ENCODE measurements at regions not wholly inside any gene's neighbourhood (a gene's known extent, or its start where the extent isn't known, plus 50 kb on each side); places are given as distances from the start of the nearest gene placed in this dataset.

DNA sequence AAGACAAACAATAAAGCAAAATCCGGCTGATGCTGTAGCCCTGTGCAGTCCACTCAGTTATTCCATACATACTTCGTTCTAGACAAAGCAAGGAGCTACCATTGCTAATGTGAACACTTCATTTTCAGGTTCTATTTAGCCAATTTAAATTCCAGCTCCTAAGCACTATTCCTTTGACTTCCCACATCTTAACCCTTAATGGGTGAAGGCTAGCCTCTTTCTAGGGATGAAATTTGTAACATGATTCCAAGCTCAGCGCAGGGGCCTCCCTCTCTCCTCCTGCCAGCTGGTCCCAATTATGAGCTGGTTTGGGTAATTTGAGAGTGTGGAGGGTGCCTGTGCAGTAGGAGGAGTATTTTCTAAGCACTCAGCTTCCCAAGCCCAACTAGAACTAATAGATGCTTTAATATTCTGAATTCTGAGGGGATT, 53.9 kb upstream of the PTGFRN start:
- Mint-ChIP-seq H3K27ac (no peak overlapping the region), H3K9me3 (no peaks in the 10 kb centered on the region), H3K27me3 (ENCODE audit: low read depth) (no peaks in the 10 kb centered on the region), H3K36me3 (ENCODE audit: low read depth) (no peaks in the 10 kb centered on the region), H3K4me1 (ENCODE audit: low read depth) (peaks cover 17% of the 10 kb centered on the region), H3K4me3 (no peak overlapping the region)

DNA sequence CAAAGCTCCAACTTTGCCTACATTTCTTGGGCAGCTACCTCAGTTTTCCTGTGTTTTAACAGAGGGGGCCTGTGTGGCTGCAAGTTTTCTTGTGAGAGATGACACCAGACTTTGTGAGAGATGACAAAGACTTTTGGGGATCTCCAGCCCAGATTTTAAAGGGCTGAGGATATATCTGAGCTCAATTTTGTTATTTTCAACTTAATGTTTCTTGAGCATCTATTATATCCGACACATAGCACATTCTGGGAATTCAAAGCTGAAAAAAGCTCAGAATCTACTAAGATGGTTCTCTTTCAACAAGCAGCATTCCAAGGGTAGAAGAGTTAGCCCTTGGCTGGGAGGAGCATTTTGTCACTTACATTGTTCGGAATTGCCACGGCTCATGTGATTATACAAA, 53.4 kb upstream of the PTGFRN start:
- Mint-ChIP-seq H3K9me3 (no peaks in the 10 kb centered on the region), H3K4me1 (ENCODE audit: low read depth) (peaks cover 17% of the 10 kb centered on the region), H3K4me3 (no peak overlapping the region), H3K27ac (no peak overlapping the region), H3K27me3 (ENCODE audit: low read depth) (no peaks in the 10 kb centered on the region), H3K36me3 (ENCODE audit: low read depth) (no peaks in the 10 kb centered on the region)

DNA sequence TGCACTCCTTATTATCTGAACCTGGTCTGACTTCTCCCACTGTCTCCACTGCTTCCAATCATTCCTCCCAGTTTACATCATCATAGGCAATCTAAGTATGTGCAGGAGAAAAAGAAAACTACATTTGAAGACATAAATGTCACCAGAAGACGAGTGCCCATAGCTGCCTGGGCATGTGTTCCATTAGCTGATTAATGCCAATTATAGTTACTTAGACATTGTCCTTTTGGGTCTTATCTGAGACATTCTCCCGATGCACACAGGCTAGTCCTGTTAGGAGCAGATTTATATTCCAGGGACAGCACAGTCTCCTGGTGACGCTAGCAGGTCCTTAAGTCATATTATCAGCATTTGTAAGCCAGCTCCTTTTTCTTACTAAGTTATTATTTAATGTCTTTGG, 52.6 kb upstream of the PTGFRN start:
- no peaks in the 10 kb centered on the region for H3K9me3 Mint-ChIP-seq
- H3K36me3 Mint-ChIP-seq (ENCODE audit: low read depth), result no peaks in the 10 kb centered on the region
- H3K27me3 Mint-ChIP-seq (ENCODE audit: low read depth), result no peaks in the 10 kb centered on the region
- peaks cover 17% of the 10 kb centered on the region for H3K4me1 Mint-ChIP-seq (ENCODE audit: low read depth)
- no peak overlapping the region for H3K27ac Mint-ChIP-seq
- H3K4me3 Mint-ChIP-seq, result no peak overlapping the region

Data from T-helper 1 cell treated with Interleukin-12 subunit alpha and Interleukin-12 subunit beta and Interleukin-4 antibody, amounts not matched to agents 30 μg/mL and 1 μg/mL, for 36 hours (primary cell).